ENCODE measurements at regions not wholly inside any gene's neighbourhood (a gene's known extent, or its start where the extent isn't known, plus 50 kb on each side); places are given as distances from the start of the nearest gene placed in this dataset.

GRCh38 chr11:93957397-93957952, 63.7 kb upstream of the HEPHL1 start:
- no peak for TF ChIP-seq CTCF (IDR thresholded peaks at IDR 0.05)
- TF ChIP-seq POLR2A (IDR thresholded peaks at IDR 0.05) = no peak

Data from Peyer's patch (tissue), 4 donors.